ENCODE measurements at regions not wholly inside any gene's neighbourhood (a gene's known extent, or its start where the extent isn't known, plus 50 kb on each side); places are given as distances from the start of the nearest gene placed in this dataset.

DNA sequence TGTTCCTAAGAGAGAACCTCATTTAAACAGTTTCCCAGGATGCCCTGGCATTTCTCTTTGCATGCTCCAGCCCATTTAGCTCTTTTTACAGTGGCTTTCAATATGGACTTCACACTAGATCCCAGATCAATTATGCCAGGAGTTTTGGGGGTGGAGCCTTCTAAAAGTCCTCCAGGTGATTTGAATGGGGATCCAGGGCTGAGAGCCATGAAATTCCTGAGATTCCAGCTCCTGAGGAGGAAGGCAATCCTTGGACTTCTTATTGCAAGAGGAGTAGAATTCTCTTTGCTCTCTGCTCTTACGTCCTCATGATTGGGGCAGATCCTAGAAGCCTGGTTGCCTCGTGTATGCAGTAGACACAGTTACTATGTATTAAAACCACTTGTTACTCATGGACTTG is 184.2 kb downstream of the DHX35 start:
- no peak for DNase-seq (ENCODE audit: low spot score)
- in situ Hi-C loops (cut with HindIII; ENCODE audit: low sequenced_read_pairs): no loop called here

- in situ Hi-C loops (cut with HindIII; ENCODE audit: low sequenced_read_pairs): no loop called here
- DNase-seq (ENCODE audit: low spot score): no peak
These were observed 183.8 kb downstream of the DHX35 start for GRCh38 chr20:39145921-39146320.

- DNase-seq (ENCODE audit: low spot score): no peak
- in situ Hi-C loops (cut with HindIII; ENCODE audit: low sequenced_read_pairs): no loop called here
These were observed 182.6 kb downstream of the DHX35 start for GRCh38 chr20:39144757-39145156.

DNA sequence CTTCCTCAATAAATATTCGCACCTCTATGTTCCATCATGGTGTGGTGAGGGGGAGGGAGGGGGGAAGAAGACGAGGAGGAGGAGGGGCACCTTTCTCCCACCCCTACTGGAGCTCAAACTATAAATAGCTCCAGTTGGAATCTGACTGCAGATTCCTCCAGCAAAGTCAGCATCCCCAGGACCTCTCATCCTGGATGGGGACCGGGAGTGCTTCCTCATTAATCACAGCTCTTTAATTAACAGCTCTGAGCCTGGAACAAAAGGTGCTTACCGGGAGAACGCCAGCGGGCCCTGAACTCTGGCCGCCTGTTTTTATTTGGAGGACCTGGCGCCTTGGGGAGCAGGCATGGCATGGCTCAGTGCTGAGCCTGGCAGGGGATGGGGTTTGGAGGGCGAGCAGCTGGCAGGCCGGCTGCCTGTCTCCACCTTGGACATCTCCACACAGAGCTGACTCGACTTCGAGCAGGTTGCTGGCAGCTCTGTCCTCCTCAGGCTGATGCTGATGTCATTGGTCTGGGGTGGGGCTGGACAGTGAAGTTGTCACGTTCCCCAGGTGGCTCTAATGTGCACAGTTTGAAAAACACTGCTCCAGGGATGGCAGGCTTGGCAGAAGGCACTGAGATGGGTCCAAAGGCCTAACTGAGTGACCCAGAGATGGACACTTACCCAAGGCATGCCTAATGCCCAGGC is 180.4 kb downstream of the DHX35 start:
- DNase-seq (ENCODE audit: low spot score): no peak
- in situ Hi-C loops (cut with HindIII; ENCODE audit: low sequenced_read_pairs): no loop called here

DNA sequence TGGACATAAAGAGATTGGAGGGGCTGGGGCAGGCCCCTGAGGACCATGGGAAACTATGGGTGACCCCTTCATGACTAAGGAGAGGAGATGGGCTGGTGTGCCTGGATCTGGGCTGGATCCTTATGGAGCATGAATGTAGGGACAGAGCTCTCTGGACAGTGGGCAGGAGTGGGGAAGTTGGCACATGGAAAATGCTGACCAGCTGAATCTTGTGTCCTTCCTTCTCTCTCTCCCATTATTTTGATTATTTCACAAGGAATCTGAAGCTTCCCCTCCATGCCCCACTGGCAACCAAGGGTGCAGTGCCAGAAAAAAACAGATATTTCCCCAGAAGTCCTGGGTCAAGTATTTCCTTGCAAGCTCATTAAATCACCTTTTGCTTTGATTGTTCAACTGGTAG is 175.2 kb downstream of the DHX35 start:
- in situ Hi-C loops (cut with HindIII; ENCODE audit: low sequenced_read_pairs): no loop called here
- DNase-seq (ENCODE audit: low spot score): no peak

DNA sequence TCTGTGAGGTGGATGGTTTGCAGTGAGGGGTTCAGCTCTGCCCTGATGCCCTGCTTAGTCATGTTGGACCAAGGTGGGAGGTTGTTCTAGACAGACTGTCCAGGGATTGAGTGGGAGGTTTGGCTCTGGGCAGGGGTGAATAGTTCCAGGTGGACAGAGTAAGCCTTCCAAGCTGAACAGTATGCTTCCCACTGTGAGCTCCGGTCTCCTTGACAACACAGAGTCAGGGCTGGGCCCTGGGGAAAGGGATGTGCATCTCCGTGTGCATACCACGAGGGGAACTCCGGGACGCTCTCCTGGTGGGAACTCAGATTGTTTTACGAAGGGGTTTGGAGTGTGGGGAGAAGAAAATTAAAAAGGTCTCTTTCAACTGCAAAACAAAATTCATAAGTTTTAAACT is 174.7 kb downstream of the DHX35 start:
- DNase-seq (ENCODE audit: low spot score): no peak
- in situ Hi-C loops (cut with HindIII; ENCODE audit: low sequenced_read_pairs): no loop called here

DNA sequence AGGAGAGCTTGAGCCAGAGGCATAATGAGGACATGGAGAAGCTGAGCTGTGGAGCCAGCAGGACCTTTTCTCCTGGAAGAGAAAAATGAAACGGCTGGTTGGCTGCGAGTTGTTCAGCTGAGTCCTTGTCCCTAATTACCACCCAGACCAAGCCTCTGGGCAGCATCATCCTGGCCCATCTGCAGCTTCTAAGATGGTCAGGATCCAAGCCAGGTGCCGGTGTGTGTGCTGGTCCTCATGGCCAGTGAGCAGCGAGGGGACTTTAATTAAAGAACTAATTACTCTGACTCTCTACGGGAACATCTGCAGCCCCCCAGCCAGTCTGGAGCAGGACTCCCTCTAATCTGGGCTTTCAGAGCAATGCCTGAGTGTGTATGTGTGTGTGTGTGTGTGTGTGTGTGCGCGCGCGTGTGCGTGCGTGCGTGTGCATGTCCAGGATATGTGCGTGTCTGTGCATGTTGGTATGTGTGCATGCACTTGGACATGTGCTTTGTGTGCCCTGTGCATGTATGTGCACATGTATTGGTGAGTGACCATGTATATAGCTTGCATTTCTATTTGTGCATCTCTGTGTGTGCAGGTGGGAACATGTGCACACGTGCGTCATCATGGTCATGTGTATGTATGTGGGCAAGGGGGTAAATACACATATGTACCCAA is 173.9 kb downstream of the DHX35 start:
- in situ Hi-C loops (cut with HindIII; ENCODE audit: low sequenced_read_pairs): no loop called here
- DNase-seq (ENCODE audit: low spot score): peak; percentile 4

- in situ Hi-C loops (cut with HindIII; ENCODE audit: low sequenced_read_pairs): no loop called here
- DNase-seq (ENCODE audit: low spot score): no peak
These were observed 171.1 kb downstream of the DHX35 start for GRCh38 chr20:39133201-39133600.

DNA sequence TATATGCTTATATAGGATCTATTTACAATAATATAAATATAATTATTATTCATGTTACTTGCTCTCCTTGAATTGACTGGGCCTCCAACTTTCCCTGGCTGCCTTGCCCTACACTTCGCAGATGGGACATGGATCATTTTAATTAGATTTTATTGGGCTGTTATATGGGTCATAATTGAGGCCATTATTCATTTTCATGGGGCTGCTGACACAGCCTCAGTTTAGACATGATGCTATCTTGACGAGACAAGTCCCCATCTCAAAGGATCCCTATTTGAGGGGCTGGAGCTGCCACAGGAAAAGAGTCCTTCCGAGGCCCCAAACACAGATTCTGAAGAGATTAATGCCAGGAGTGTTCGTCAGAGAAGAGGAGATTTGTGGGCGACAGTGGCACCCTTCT is 170.4 kb downstream of the DHX35 start:
- DNase-seq (ENCODE audit: low spot score): no peak
- in situ Hi-C loops (cut with HindIII; ENCODE audit: low sequenced_read_pairs): no loop called here

GRCh38 chr20:39132093-39132492 is 169.9 kb downstream of the DHX35 start:
- DNase-seq (ENCODE audit: low spot score): no peak
- in situ Hi-C loops (cut with HindIII; ENCODE audit: low sequenced_read_pairs): no loop called here

GRCh38 chr20:39130627-39131026 is 168.5 kb downstream of the DHX35 start:
- DNase-seq (ENCODE audit: low spot score): no peak
- in situ Hi-C loops (cut with HindIII; ENCODE audit: low sequenced_read_pairs): no loop called here

GRCh38 chr20:39129523-39129922 is 167.4 kb downstream of the DHX35 start:
- no peak for DNase-seq (ENCODE audit: low spot score)
- in situ Hi-C loops (cut with HindIII; ENCODE audit: low sequenced_read_pairs): no loop called here

DNA sequence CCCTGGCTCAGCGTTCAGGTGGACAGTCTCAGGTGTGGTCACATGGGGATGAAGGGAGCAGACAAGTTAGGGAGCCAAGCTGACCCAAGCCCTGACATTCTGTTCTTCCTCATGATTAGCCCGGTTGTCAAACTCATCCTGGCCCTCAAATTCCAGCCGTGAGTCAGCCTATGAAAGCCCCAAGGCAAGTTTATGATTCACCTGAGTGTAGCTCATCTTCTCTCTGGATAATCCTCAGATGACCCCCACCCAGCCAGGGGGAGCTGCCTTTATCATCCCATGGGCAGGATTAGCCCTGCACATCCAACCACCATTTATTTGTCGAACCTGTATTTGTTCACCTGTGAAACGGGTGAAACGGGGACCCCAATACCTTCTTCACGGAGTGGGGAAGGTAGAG is 161.9 kb downstream of the DHX35 start:
- no peak for DNase-seq (ENCODE audit: low spot score)
- in situ Hi-C loops (cut with HindIII; ENCODE audit: low sequenced_read_pairs): no loop called here

DNA sequence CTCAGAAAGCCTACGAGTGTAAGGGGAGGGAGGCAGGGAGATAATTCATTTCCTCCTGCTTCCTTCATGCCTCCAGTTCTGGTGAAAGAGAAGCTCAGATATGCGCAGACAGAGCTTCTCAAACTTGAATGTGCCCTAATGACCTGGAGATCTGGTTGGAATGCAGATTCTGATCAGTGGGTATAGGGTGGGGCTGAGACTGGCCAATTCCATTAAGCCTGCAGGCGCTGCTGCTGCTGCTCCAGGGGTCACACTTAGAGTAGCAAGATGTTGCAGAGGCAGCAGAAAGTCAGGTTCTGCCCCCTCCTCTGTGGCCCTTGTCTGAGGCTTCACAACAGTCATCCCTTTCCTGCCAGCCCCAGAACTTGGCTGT is 161.0 kb downstream of the DHX35 start:
- DNase-seq (ENCODE audit: low spot score): no peak
- in situ Hi-C loops (cut with HindIII; ENCODE audit: low sequenced_read_pairs): no loop called here

DNA sequence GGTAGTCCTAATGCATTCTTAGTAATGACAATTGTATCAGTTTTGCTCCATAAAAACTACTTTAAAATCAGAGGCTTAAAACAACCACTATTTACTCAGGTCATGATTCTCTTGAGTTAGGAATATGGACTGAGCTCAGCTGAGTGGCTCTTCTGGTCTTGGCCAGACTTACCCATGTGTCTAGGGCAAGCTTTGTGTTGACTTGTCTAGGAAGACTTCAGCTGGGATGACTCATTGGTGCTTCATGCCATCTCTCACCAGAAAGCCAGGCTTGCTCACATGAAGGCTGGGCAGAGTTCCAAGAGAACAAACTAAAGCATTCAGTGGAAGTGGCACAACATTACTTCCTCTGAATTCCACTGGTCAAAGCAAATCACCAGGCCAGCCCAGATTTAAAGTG is 155.3 kb downstream of the DHX35 start:
- in situ Hi-C loops (cut with HindIII; ENCODE audit: low sequenced_read_pairs): no loop called here
- DNase-seq (ENCODE audit: low spot score): no peak

DNA sequence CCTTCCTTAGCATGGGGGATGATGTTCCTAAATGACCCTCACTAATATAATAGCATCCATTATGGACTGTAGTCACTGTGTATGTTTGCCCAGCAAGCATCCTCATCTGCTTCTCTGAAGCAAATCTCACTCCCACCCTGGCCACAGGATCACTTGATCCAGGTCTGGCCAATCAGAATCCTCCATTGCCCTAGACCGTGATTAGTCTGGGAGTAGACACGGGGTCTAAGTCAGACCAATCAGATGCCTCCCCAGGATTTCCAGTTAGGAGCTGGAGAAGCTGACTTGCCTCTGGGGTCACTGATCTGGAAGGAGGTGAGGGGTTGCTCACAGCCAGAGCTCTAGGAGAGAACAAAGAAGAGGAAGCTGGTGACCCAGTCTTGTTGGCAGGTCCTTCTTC is 153.9 kb downstream of the DHX35 start:
- in situ Hi-C loops (cut with HindIII; ENCODE audit: low sequenced_read_pairs): no loop called here
- DNase-seq (ENCODE audit: low spot score): no peak

DNA sequence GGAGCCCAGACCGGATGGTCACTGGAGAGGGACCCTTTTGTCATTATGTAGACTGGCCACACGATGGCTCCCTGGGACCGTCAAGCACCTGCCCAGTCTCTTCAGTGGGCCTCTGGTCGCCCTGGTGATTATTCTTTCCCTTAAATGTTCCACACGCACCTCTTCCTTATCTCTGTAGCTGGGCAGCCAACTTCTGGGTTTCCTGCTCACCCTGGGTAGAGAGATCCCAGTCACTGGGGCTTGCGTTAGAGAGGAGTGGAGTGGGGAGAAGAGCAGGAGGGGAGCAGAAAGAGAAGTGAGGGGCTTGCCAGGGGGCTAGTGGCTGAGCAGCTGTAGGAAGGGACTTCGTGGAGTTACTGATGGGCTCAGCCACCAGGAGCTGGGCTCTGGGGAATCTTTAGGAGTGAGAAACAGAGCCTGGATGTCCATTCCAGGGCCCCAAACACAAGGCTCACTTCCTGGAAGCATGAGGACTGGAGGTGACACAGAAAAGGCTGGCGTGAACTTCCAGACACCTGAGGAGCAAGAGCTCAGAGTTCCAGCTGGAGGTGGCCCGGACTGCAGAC is 150.1 kb downstream of the DHX35 start:
- DNase-seq (ENCODE audit: low spot score): peak; percentile 34
- in situ Hi-C loops (cut with HindIII; ENCODE audit: low sequenced_read_pairs): no loop called here

- DNase-seq (ENCODE audit: low spot score): no peak
- in situ Hi-C loops (cut with HindIII; ENCODE audit: low sequenced_read_pairs): no loop called here
These were observed 149.4 kb downstream of the DHX35 start for GRCh38 chr20:39111359-39112177.

- in situ Hi-C loops (cut with HindIII; ENCODE audit: low sequenced_read_pairs): no loop called here
- DNase-seq (ENCODE audit: low spot score): no peak
These were observed 148.6 kb downstream of the DHX35 start for GRCh38 chr20:39110819-39111136.

Data from G401 (cell line).